Ascending aorta (tissue), 2 donors: ENCODE measurements at regions not wholly inside any gene's neighbourhood (a gene's known extent, or its start where the extent isn't known, plus 50 kb on each side); places are given as distances from the start of the nearest gene placed in this dataset.
A peak's percentile ranks its signal among the peaks of the same experiment; 100 is the strongest.

Experiments
- DNase-seq, 2 donors: peaks; one replicate each; pipeline ENCODE4 v3.0.0-alpha.2; 2019; ENCODE audit warnings: low spot score in 2 of 2
- H3K27ac ChIP-seq, 2 donors: fragments of 200-600 bp; sonication (generic); one replicate each; pipeline ENCODE4 v1.5.1; 2016 to 2017; ENCODE audit warnings: mild to moderate bottlenecking in 1 of 2
- H3K27me3 ChIP-seq: fragments of 200-600 bp; sonication (generic); one replicate; pipeline ENCODE4 v1.5.1; 2017
- H3K36me3 ChIP-seq, 2 donors: fragments of 200-600 bp; sonication (generic); one replicate each; pipeline ENCODE4 v1.5.1; 2016
- H3K4me1 ChIP-seq, 2 donors: fragments of 200-600 bp; sonication (generic); one replicate each; pipeline ENCODE4 v1.5.1; 2016 to 2017; ENCODE audit warnings: mild to moderate bottlenecking in 1 of 2
- H3K4me3 ChIP-seq, 2 donors: fragments of 200-600 bp; sonication (generic); one replicate each; pipeline ENCODE4 v1.5.1; 2016 to 2017; ENCODE audit warnings: mild to moderate bottlenecking in 1 of 2
- H3K9me3 ChIP-seq, 2 donors: fragments of 200-600 bp; sonication (generic); one replicate each; pipeline ENCODE4 v1.5.1; 2016
- intact Hi-C: fragments of 100-400 bp; cut with DNase I; formaldehyde crosslinking; loops from one replicate; pipeline ENCODE4 v1.15.1; 2023
- TF ChIP-seq, protein P1 (sequence below), 3 experiments: fragments of 200-600 bp in 2 of 3; fragments of 450-650 bp in 1 of 3; sonication (generic) in 2 of 3; IDR thresholded peaks; one replicate each; pipeline ENCODE4 v1.5.1; 2016 to 2019; ENCODE audit warnings: antibody characterized with exemption in 3 of 3, mild to moderate bottlenecking in 1 of 3, moderate library complexity in 1 of 3

DNA sequence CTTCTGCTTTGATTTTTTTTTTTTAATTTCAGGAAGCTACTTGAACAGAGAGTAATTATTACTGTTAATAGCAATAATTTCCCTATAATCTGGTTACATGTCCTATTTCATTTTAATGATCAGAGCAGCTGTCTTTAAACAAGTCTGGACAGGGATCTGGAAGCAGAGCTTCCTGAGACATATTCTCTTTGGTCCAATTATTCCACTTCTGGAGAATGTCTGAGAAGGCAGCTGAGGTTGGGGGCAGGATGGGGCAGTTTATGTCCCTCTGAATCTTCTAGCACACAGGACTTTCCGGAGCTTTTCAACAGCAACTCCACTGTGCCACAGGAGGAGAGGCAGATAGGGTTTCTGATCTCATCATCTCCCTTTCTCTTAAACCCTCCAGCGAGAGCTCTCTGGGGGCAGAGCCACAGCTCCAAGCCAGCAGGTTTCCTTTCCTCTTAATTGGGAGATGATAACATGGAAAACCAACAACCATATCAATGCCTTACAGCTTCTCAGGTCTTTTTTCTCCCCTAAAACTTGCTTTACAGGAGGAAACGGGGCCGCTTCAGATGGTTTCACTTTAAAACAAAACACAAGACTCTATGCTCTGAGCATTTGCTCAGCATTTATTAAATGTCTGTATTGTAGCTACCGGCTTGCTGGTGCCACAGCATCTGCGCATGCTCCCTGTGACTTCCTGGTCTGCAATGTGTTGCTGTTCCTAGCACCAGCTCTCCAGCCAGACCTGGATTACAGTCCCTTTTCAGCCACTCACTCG, 425.7 kb upstream of the USP24 start:
- intact Hi-C loops: no loop called here
- no peaks in the 10 kb centered on the region for H3K27me3 ChIP-seq
- DNase-seq: peak; percentile 19 to 83
- no peaks in the 10 kb centered on the region for H3K36me3 ChIP-seq
- peak overlapping the region; percentile 23 to 53 for H3K4me3 ChIP-seq
- peaks cover 0 to 10% of the 10 kb centered on the region in 2 donors for H3K4me1 ChIP-seq
- H3K9me3 ChIP-seq: no peaks in the 10 kb centered on the region
- TF ChIP-seq, protein P1, sequence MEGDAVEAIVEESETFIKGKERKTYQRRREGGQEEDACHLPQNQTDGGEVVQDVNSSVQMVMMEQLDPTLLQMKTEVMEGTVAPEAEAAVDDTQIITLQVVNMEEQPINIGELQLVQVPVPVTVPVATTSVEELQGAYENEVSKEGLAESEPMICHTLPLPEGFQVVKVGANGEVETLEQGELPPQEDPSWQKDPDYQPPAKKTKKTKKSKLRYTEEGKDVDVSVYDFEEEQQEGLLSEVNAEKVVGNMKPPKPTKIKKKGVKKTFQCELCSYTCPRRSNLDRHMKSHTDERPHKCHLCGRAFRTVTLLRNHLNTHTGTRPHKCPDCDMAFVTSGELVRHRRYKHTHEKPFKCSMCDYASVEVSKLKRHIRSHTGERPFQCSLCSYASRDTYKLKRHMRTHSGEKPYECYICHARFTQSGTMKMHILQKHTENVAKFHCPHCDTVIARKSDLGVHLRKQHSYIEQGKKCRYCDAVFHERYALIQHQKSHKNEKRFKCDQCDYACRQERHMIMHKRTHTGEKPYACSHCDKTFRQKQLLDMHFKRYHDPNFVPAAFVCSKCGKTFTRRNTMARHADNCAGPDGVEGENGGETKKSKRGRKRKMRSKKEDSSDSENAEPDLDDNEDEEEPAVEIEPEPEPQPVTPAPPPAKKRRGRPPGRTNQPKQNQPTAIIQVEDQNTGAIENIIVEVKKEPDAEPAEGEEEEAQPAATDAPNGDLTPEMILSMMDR (IDR thresholded peaks at IDR 0.05): no peak
- H3K27ac ChIP-seq: peak overlapping the region; percentile 58 to 68

DNA sequence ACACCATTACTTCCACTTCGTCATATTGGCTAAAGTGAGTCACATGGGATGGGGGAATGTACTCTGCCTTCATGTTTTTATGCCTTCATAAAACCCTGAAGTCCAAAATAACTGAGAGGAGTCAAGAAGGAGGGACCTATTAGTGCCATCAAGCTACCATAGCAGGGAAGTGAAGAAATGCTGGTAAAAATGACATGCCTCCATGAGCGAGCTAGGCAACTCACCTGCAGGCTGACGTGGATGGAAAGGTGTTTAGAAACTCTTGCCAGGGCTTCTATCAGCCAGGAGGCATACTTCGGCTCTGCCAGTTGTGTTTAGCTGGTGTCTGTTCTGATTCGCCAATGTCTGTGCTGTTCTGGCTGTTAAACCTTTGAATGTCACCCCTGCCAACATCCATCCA, 424.4 kb upstream of the USP24 start:
- peaks cover 9 to 22% of the 10 kb centered on the region in 2 donors for H3K4me1 ChIP-seq
- H3K27ac ChIP-seq: no peak overlapping the region
- no peaks in the 10 kb centered on the region for H3K9me3 ChIP-seq
- H3K36me3 ChIP-seq: no peaks in the 10 kb centered on the region
- intact Hi-C loops: loop anchor here (10.0 kb wide), 1 partner anchor 435 kb away; no protein-coding TSS in a partner anchor
- no peak for DNase-seq
- no peak overlapping the region for H3K4me3 ChIP-seq
- TF ChIP-seq, protein P1 (IDR thresholded peaks at IDR 0.05): no peak
- no peaks in the 10 kb centered on the region for H3K27me3 ChIP-seq

DNA sequence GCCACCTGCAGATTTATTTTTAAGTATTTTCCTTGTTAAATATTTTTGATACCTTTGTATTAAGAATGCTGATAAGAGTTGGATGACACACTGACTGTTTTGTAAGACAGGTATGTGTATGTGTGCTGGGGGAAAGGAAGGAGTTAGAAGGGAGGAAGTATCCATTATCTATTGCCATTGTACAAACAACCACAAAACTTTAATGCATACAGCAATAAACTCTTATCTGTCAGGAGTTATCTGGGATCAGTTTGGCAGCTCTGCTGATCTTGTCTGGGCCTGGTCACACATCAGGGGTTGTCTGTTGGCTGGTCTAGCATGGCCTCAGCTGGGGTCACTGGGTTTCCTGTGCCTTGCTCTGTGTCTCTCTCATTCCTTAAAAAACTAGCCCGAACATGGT, 423.9 kb upstream of the USP24 start:
- no peaks in the 10 kb centered on the region for H3K9me3 ChIP-seq
- H3K27me3 ChIP-seq: no peaks in the 10 kb centered on the region
- intact Hi-C loops: loop anchor here (10.0 kb wide), 1 partner anchor 436 kb away; no protein-coding TSS in a partner anchor
- DNase-seq: no peak
- TF ChIP-seq, protein P1 (IDR thresholded peaks at IDR 0.05): no peak
- H3K27ac ChIP-seq: no peak overlapping the region
- H3K4me3 ChIP-seq: no peak overlapping the region
- no peaks in the 10 kb centered on the region for H3K36me3 ChIP-seq
- peaks cover 11 to 27% of the 10 kb centered on the region in 2 donors for H3K4me1 ChIP-seq

DNA sequence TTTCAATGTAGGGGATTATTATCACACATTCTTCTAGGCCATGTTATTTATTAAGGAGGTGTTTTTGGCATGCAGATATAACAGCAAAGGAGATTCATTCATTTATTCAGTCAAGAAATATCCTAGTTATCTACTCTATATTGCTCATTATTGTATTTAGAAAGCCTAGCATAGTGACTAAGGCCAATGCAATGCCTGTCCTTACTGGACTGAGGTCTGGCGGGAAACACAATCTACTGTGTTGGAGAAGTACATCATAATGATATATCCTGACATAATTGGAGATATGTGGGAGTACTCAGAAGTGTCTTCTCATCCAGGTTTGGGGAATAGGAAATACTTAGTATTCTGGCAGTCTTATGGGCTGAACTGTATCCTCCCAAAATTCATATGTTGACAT, 421.5 kb upstream of the USP24 start:
- H3K4me1 ChIP-seq: peaks cover 20 to 42% of the 10 kb centered on the region in 2 donors
- intact Hi-C loops: loop anchor here (2.0 to 10.0 kb wide), 2 partner anchors 18 to 438 kb away; no protein-coding TSS in a partner anchor
- DNase-seq: no peak
- H3K27ac ChIP-seq: peak overlapping the region; percentile 23 to 66
- H3K9me3 ChIP-seq: no peaks in the 10 kb centered on the region
- TF ChIP-seq, protein P1 (IDR thresholded peaks at IDR 0.05): no peak
- H3K36me3 ChIP-seq: no peaks in the 10 kb centered on the region
- H3K4me3 ChIP-seq: no peak overlapping the region
- no peaks in the 10 kb centered on the region for H3K27me3 ChIP-seq

DNA sequence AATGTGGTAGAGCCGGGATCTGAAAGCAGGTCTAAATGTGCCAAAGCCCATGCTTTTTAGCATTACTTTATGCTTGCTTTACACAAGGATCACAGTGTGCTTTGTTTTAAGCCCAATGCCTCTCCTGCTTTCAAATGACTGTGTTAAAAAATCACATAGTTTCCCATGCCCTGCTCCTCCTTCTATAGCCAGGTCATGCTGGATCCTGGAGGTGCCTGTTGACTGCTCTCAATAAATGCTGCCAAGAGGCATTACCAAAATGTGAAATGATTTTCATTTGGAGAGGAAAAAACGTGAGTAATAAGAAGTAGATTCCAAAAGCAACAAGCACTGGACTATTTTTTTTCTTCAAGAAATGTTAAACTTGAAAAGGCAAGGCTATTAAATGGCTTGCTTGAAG, 420.7 kb upstream of the USP24 start:
- Histone ChIP-seq H3K9me3 (no peaks in the 10 kb centered on the region), H3K36me3 (no peaks in the 10 kb centered on the region), H3K27me3 (no peaks in the 10 kb centered on the region), H3K27ac (peak overlapping the region; percentile 66 to 76), H3K4me3 (no peak overlapping the region), H3K4me1 (peaks cover 20 to 42% of the 10 kb centered on the region in 2 donors)
- TF ChIP-seq, protein P1 (IDR thresholded peaks at IDR 0.05): no peak
- intact Hi-C loops: loop anchor here (2.0 to 10.0 kb wide), 3 partner anchors 19 to 439 kb away; no protein-coding TSS in a partner anchor
- DNase-seq: peak in 1 of 2 donors; percentile 80
